Adipocyte (in vitro differentiated cells): ENCODE measurements at regions not wholly inside any gene's neighbourhood (a gene's known extent, or its start where the extent isn't known, plus 50 kb on each side); places are given as distances from the start of the nearest gene placed in this dataset.

ENCODE experiments used
- DNase-seq: peaks from one replicate; pipeline ENCODE4 v3.0.0-alpha.2; 2015; ENCODE audit warnings: low read depth
- H3K27me3 ChIP-seq: replicated peaks from 2 replicates; pipeline ENCODE4 v1.7.0; 2013; ENCODE audit warnings: mild to moderate bottlenecking, low read length, moderate library complexity; ENCODE audit not compliant: control insufficient read depth, insufficient read depth
- H3K36me3 ChIP-seq: 2 replicates; pipeline ENCODE4 v1.7.0; 2013; ENCODE audit warnings: low read length, mild to moderate bottlenecking, moderate library complexity; ENCODE audit not compliant: control insufficient read depth, insufficient read depth, severe bottlenecking
- H3K4me1 ChIP-seq: 2 replicates; pipeline ENCODE4 v1.7.0; 2013; ENCODE audit warnings: mild to moderate bottlenecking, low read length, moderate library complexity; ENCODE audit not compliant: control insufficient read depth, insufficient read depth
- H3K4me3 ChIP-seq: 2 replicates; pipeline ENCODE4 v1.7.0; 2013; ENCODE audit warnings: mild to moderate bottlenecking, low read length, moderate library complexity
- H3K9ac ChIP-seq: 2 replicates; pipeline ENCODE4 v1.7.0; 2013; ENCODE audit warnings: mild to moderate bottlenecking, low read length, moderate library complexity
- H3K9me3 ChIP-seq: 2 replicates; pipeline ENCODE4 v1.7.0; 2013; ENCODE audit warnings: mild to moderate bottlenecking, low read length, moderate library complexity; ENCODE audit not compliant: control insufficient read depth

GRCh38 chr6:91033964-91034363, 447.1 kb upstream of the MAP3K7 start:
- peaks cover 9% of the 10 kb centered on the region for H3K27me3 ChIP-seq
- H3K9ac ChIP-seq = no peak overlapping the region
- no peaks in the 10 kb centered on the region for H3K4me1 ChIP-seq
- DNase-seq = no peak
- no peak overlapping the region for H3K4me3 ChIP-seq
- no peaks in the 10 kb centered on the region for H3K36me3 ChIP-seq
- H3K9me3 ChIP-seq = no peaks in the 10 kb centered on the region

DNA sequence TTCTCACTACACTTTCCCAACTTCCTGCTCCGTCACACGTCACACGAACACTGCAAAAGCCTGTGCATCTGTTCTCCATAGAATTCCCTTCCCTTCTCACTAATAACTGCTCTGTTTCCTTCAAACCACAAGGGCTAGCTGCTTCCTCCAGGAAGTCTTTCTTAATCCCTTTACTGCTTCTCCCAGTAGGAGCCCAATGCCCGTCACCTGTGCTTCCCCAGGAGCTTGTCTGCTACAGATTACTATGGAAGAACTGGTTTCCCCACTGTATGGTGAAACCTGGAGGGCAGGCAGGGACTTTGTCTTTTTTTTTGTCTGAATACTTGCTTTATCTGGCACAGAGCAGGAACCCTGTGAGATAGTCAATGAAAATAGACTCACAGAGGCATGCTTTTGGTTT, 444.7 kb upstream of the MAP3K7 start:
- no peak for DNase-seq
- H3K36me3 ChIP-seq = no peaks in the 10 kb centered on the region
- peaks cover 14% of the 10 kb centered on the region for H3K27me3 ChIP-seq
- H3K9ac ChIP-seq = no peak overlapping the region
- no peak overlapping the region for H3K4me3 ChIP-seq
- no peaks in the 10 kb centered on the region for H3K9me3 ChIP-seq
- H3K4me1 ChIP-seq = no peaks in the 10 kb centered on the region

- H3K4me3 ChIP-seq = no peak overlapping the region
- no peaks in the 10 kb centered on the region for H3K4me1 ChIP-seq
- H3K36me3 ChIP-seq = no peaks in the 10 kb centered on the region
- H3K27me3 ChIP-seq = peaks cover 14% of the 10 kb centered on the region
- no peak for DNase-seq
- no peak overlapping the region for H3K9ac ChIP-seq
- no peaks in the 10 kb centered on the region for H3K9me3 ChIP-seq
These were observed 442.3 kb upstream of the MAP3K7 start for GRCh38 chr6:91029211-91029610.

DNA sequence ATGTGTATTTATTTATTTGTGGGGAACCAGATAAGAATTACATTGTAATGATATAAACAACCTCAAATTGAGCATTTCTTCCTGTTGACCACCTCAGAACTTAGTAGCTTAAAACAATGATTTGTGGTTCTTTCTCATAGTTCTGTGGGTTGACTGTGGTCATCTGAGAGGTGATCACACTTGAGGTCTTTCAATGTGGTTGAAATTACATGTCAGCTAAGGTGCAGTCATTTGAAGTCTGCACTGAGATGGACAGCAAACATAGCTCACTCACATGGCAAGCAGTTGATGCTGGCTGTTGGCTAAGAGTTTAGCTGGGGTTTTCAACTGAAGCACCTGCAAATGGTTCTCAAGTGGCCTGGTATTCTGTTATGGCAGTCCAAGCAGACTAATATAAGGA, 436.7 kb upstream of the MAP3K7 start:
- no peak overlapping the region for H3K9ac ChIP-seq
- no peaks in the 10 kb centered on the region for H3K9me3 ChIP-seq
- no peak for DNase-seq
- H3K36me3 ChIP-seq = no peaks in the 10 kb centered on the region
- H3K27me3 ChIP-seq = peaks cover 3% of the 10 kb centered on the region
- H3K4me3 ChIP-seq = no peak overlapping the region
- no peaks in the 10 kb centered on the region for H3K4me1 ChIP-seq

DNA sequence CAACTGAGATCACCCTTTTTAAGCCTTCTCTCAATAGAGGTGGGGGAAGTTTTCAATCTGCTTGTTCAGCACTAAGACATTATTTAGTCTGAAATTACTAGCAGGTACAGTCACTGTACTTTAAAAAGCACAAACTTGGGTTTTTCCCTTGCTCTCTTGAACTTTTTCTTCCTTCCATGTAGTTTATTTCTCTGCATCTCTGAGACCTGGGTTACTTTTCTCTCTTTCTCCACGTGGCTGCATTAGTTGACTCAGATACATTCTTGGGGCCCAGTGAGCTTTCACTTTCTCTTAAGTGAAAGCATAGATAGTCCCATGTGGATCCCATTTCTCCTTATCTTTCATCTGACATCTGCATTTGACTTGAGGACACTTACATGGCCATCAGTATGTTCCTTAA, 433.9 kb upstream of the MAP3K7 start:
- H3K9ac ChIP-seq = no peak overlapping the region
- no peak for DNase-seq
- H3K9me3 ChIP-seq = no peaks in the 10 kb centered on the region

GRCh38 chr6:91018586-91018985, 431.7 kb upstream of the MAP3K7 start:
- Histone ChIP-seq H3K36me3 (no peaks in the 10 kb centered on the region), H3K4me3 (no peak overlapping the region), H3K27me3 (no peaks in the 10 kb centered on the region), H3K9ac (no peak overlapping the region), H3K9me3 (no peaks in the 10 kb centered on the region), H3K4me1 (no peaks in the 10 kb centered on the region)
- DNase-seq = no peak

More for the DNA sequence above, 433.9 kb upstream of the MAP3K7 start:
- H3K4me1 ChIP-seq = no peaks in the 10 kb centered on the region
- H3K4me3 ChIP-seq = no peak overlapping the region
- H3K27me3 ChIP-seq = no peaks in the 10 kb centered on the region
- no peaks in the 10 kb centered on the region for H3K36me3 ChIP-seq

GRCh38 chr6:91013511-91013910, 426.6 kb upstream of the MAP3K7 start:
- H3K9me3 ChIP-seq = no peaks in the 10 kb centered on the region
- no peaks in the 10 kb centered on the region for H3K36me3 ChIP-seq
- peaks cover 6% of the 10 kb centered on the region for H3K4me1 ChIP-seq
- no peaks in the 10 kb centered on the region for H3K27me3 ChIP-seq
- no peak overlapping the region for H3K4me3 ChIP-seq
- DNase-seq = no peak
- no peak overlapping the region for H3K9ac ChIP-seq

DNA sequence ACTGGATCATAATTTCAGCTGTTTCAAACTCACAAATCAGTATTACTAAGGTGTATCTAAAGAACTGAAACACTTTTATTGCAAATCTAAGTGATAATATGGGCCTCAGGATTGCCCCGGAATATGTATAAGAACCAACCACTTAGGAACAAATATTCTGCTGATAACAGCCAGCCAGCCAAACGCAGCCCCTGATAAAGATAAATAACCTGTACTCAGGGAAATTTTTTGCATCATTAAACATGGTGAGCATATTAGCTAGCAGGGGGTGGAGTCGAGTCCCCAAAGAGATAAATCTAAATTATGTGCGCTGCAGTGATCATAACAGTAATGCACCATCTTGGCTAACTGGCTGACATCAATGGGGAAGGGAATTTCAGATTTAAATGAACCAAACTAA, 410.2 kb upstream of the MAP3K7 start:
- no peak overlapping the region for H3K9ac ChIP-seq
- H3K4me1 ChIP-seq = no peaks in the 10 kb centered on the region
- DNase-seq = no peak
- no peaks in the 10 kb centered on the region for H3K36me3 ChIP-seq
- no peaks in the 10 kb centered on the region for H3K27me3 ChIP-seq
- H3K4me3 ChIP-seq = no peak overlapping the region
- no peaks in the 10 kb centered on the region for H3K9me3 ChIP-seq

DNA sequence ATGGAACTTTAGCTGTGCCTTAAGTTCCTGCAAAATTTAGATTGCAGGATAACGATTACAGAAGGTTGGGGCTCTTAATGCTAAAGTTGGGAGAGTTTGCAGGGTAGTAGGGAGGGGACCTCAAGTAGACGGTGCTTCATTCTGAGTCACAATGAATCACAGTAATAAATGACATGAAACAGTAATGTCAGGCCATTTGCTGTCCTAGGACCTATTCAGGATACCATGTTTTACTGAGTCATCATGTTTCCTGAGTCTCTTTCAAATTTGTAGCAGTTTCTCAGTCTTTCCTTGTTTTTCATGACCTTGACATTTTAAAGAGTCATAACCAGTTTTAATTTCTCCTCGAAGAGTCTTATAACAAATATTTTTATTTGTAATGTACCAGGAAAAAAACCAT, 406.9 kb upstream of the MAP3K7 start:
- Histone ChIP-seq H3K27me3 (no peaks in the 10 kb centered on the region), H3K9me3 (no peaks in the 10 kb centered on the region), H3K36me3 (no peaks in the 10 kb centered on the region), H3K9ac (no peak overlapping the region), H3K4me3 (no peak overlapping the region), H3K4me1 (no peaks in the 10 kb centered on the region)
- no peak for DNase-seq

DNA sequence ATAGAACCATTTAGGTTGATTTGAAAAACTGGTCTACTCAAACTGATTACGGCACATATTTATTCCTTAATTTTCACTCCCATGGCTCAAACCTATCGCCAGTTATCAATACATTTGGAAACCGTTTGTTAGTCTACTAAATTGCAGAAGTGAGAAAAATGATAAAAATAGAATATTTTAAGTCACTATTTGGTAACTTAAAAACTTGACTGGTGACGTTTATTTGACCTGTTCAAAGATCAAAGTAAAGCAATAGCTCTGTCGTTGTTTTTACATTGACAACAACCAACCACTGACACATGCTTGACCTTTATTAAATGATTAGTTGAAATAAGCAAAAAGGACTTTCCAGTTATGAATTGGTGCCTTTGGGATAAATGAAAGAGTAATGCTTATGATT, 402.9 kb upstream of the MAP3K7 start:
- H3K9ac ChIP-seq = no peak overlapping the region
- no peaks in the 10 kb centered on the region for H3K27me3 ChIP-seq
- H3K9me3 ChIP-seq = no peaks in the 10 kb centered on the region
- H3K4me3 ChIP-seq = no peak overlapping the region
- DNase-seq = no peak
- no peaks in the 10 kb centered on the region for H3K36me3 ChIP-seq
- H3K4me1 ChIP-seq = no peaks in the 10 kb centered on the region

DNA sequence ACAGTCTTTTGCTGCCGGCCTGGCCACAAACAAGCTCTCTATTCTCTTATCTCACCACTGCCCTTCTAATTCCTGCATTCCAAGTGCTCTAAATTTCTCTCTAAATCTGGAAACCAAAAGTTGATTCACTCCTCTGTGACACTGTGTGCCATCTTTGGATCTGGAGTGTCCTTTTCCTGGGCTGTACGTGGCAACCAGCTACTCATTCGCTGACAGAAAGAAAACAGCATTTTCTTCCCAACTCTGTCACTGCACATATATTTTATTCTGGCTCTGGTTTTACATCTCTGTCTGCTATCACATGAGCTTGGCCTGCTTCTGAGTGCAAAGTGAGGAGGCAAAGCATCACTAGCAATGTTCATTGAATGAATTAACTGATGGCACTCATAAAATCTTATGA, 397.2 kb upstream of the MAP3K7 start:
- no peaks in the 10 kb centered on the region for H3K4me1 ChIP-seq
- H3K27me3 ChIP-seq = no peaks in the 10 kb centered on the region
- DNase-seq = no peak
- H3K4me3 ChIP-seq = no peak overlapping the region
- H3K9ac ChIP-seq = no peak overlapping the region
- no peaks in the 10 kb centered on the region for H3K36me3 ChIP-seq
- no peaks in the 10 kb centered on the region for H3K9me3 ChIP-seq

DNA sequence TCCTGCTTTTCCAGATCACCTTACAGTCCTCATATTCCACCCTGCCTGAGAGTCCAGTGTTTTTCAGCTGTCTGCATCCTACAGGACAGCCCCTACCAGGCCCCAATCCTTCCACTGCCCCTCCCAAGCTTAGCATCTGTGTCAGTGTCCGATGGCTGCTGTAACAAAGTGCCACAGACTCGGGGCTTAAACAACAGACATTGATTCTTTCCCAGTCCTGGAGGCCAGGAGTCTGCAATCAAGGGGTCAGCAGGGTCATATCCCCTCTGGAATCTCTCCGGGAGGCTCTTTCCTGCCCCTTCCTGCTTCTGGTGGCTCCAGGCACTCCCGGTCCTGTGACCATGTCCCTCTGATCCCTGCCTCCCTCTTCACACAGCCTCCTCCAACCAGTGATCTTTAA, 396.6 kb upstream of the MAP3K7 start:
- no peaks in the 10 kb centered on the region for H3K4me1 ChIP-seq
- H3K36me3 ChIP-seq = no peaks in the 10 kb centered on the region
- H3K9me3 ChIP-seq = no peaks in the 10 kb centered on the region
- no peaks in the 10 kb centered on the region for H3K27me3 ChIP-seq
- H3K4me3 ChIP-seq = no peak overlapping the region
- no peak overlapping the region for H3K9ac ChIP-seq
- no peak for DNase-seq
